Trophoblast cell (in vitro differentiated cells and primary cell): ENCODE measurements at regions not wholly inside any gene's neighbourhood (a gene's known extent, or its start where the extent isn't known, plus 50 kb on each side); places are given as distances from the start of the nearest gene placed in this dataset.

Source experiments
- DNase-seq, 2 donors: peaks; one replicate each; pipeline ENCODE4 v3.0.0-alpha.2; 2016
- H2AFZ ChIP-seq: 2 replicates; pipeline ENCODE4 v1.6.1; 2013; ENCODE audit warnings: low read length, moderate library complexity, mild to moderate bottlenecking; ENCODE audit not compliant: insufficient read depth, poor library complexity
- H2AK5ac ChIP-seq: 2 replicates; pipeline ENCODE4 v1.6.1; 2013; ENCODE audit warnings: mild to moderate bottlenecking, low read length
- H2BK120ac ChIP-seq: 2 replicates; pipeline ENCODE4 v1.6.1; 2013; ENCODE audit warnings: low read length, mild to moderate bottlenecking, moderate library complexity; ENCODE audit not compliant: insufficient read depth, poor library complexity
- H2BK12ac ChIP-seq: 2 replicates; pipeline ENCODE4 v1.6.1; 2013; ENCODE audit warnings: mild to moderate bottlenecking, low read length, moderate library complexity
- H2BK5ac ChIP-seq: 2 replicates; pipeline ENCODE4 v1.6.1; 2013; ENCODE audit warnings: low read length, low read depth, moderate library complexity, mild to moderate bottlenecking; ENCODE audit not compliant: poor library complexity
- H3K14ac ChIP-seq: 2 replicates; pipeline ENCODE4 v1.6.1; 2013; ENCODE audit warnings: mild to moderate bottlenecking, low read length
- H3K18ac ChIP-seq: 2 replicates; pipeline ENCODE4 v1.6.1; 2013; ENCODE audit warnings: mild to moderate bottlenecking, low read length
- H3K23ac ChIP-seq: 2 replicates; pipeline ENCODE4 v1.6.1; 2013; ENCODE audit warnings: low read length
- H3K27ac ChIP-seq: 2 replicates; pipeline ENCODE4 v1.5.1; 2013; ENCODE audit warnings: low read depth, mild to moderate bottlenecking, inconsistent platforms, low read length, moderate library complexity
- H3K27me3 ChIP-seq: 2 replicates; pipeline ENCODE4 v1.6.1; 2013; ENCODE audit warnings: inconsistent platforms, mild to moderate bottlenecking, low read length, moderate library complexity; ENCODE audit not compliant: insufficient read depth
- H3K36me3 ChIP-seq, 2 experiments: 1 replicate in 1 of 2; 2 replicates in 1 of 2; pipeline ENCODE4 v1.6.1; 2013; ENCODE audit warnings: low read length in 2 of 2, mild to moderate bottlenecking in 2 of 2, moderate library complexity in 1 of 2; ENCODE audit not compliant: insufficient read depth in 2 of 2, control insufficient read depth in 1 of 2
- H3K4ac ChIP-seq: 2 replicates; pipeline ENCODE4 v1.6.1; 2013; ENCODE audit warnings: low read depth, mild to moderate bottlenecking, low read length, moderate library complexity
- H3K4me1 ChIP-seq, 2 experiments: 1 replicate in 1 of 2; 2 replicates in 1 of 2; pipeline ENCODE4 v1.6.1; 2013; ENCODE audit warnings: low read length in 2 of 2, mild to moderate bottlenecking in 2 of 2, moderate library complexity in 1 of 2; ENCODE audit not compliant: insufficient read depth in 2 of 2, control insufficient read depth in 1 of 2
- H3K4me2 ChIP-seq: 2 replicates; pipeline ENCODE4 v1.6.1; 2013; ENCODE audit warnings: inconsistent platforms, mild to moderate bottlenecking, low read length, moderate library complexity
- H3K4me3 ChIP-seq: 2 replicates; pipeline ENCODE4 v1.5.1; 2013; ENCODE audit warnings: mild to moderate bottlenecking, low read depth, low read length, inconsistent platforms
- H3K79me1 ChIP-seq: one replicate; pipeline ENCODE4 v1.6.1; 2013; ENCODE audit warnings: low read length
- H3K79me2 ChIP-seq: 2 replicates; pipeline ENCODE4 v1.6.1; 2013; ENCODE audit warnings: low read length, mild to moderate bottlenecking; ENCODE audit not compliant: control insufficient read depth, insufficient read depth, poor library complexity
- H3K9ac ChIP-seq: 2 replicates; pipeline ENCODE4 v1.6.1; 2013; ENCODE audit warnings: mild to moderate bottlenecking, low read length
- H3K9me3 ChIP-seq: 2 replicates; pipeline ENCODE4 v1.6.1; 2013; ENCODE audit warnings: low read depth, mild to moderate bottlenecking, control low read depth, inconsistent platforms, low read length; ENCODE audit not compliant: insufficient read depth
- H4K12ac ChIP-seq: 2 replicates; pipeline ENCODE4 v1.6.1; 2013; ENCODE audit warnings: low read depth, mild to moderate bottlenecking, low read length, moderate library complexity
- H4K8ac ChIP-seq: 2 replicates; pipeline ENCODE4 v1.6.1; 2013; ENCODE audit warnings: low read depth, mild to moderate bottlenecking, low read length, moderate library complexity
- H4K91ac ChIP-seq: one replicate; pipeline ENCODE4 v1.6.1; 2013; ENCODE audit warnings: low read depth, mild to moderate bottlenecking, low read length, moderate library complexity
- WGBS: extraction: QIAGEN DNeasy Blood & Tissue Kit; methylation state at CpG from one replicate; pipeline ENCODE4 v1.1.7; 2013; ENCODE audit warnings: missing lambda C conversion rate; ENCODE audit not compliant: insufficient read length, insufficient coverage; ENCODE audit errors: extremely low coverage; 5-methylcytosine and 5-hydroxymethylcytosine counted together

GRCh38 chr9:22241611-22242010 is 205.0 kb upstream of the DMRTA1 start:
- Histone ChIP-seq H4K8ac (no peak overlapping the region), H2AK5ac (no peak overlapping the region), H3K14ac (no peak overlapping the region), H3K18ac (no peak overlapping the region), H3K36me3 (no peaks in the 10 kb centered on the region), H3K9ac (no peak overlapping the region), H2BK12ac (no peak overlapping the region), H2AFZ (no peak overlapping the region), H3K4me1 (peaks cover 2 to 10% of the 10 kb centered on the region in 2 experiments), H4K12ac (no peak overlapping the region), H2BK5ac (no peak overlapping the region), H3K79me1 (peaks cover 5% of the 10 kb centered on the region), H3K23ac (no peak overlapping the region), H3K4me3 (no peak overlapping the region), H3K4ac (no peak overlapping the region), H3K27me3 (no peaks in the 10 kb centered on the region), H3K4me2 (no peak overlapping the region), H3K9me3 (no peaks in the 10 kb centered on the region), H3K27ac (no peak overlapping the region), H4K91ac (no peak overlapping the region), H2BK120ac (no peak overlapping the region), H3K79me2 (no peaks in the 10 kb centered on the region)
- no peak for DNase-seq

GRCh38 chr9:22244139-22245011 is 202.2 kb upstream of the DMRTA1 start:
- WGBS: no CpG with 5 or more reads among the region's 9 CpGs

GRCh38 chr9:22255337-22255736 is 191.3 kb upstream of the DMRTA1 start:
- H4K12ac ChIP-seq: no peak overlapping the region
- WGBS: no CpG with 5 or more reads among the region's 1 CpG
- no peaks in the 10 kb centered on the region for H3K27me3 ChIP-seq
- H3K4me2 ChIP-seq: no peak overlapping the region
- H4K91ac ChIP-seq: no peak overlapping the region
- no peak overlapping the region for H2AK5ac ChIP-seq
- no peaks in the 10 kb centered on the region for H3K79me1 ChIP-seq
- H3K23ac ChIP-seq: no peak overlapping the region
- no peak overlapping the region for H3K27ac ChIP-seq
- H2BK5ac ChIP-seq: no peak overlapping the region
- no peak overlapping the region for H3K18ac ChIP-seq
- H3K9me3 ChIP-seq: peaks cover 12% of the 10 kb centered on the region
- H2BK12ac ChIP-seq: no peak overlapping the region
- DNase-seq: no peak
- H2AFZ ChIP-seq: no peak overlapping the region
- no peak overlapping the region for H3K4ac ChIP-seq
- H4K8ac ChIP-seq: no peak overlapping the region
- H3K14ac ChIP-seq: no peak overlapping the region
- H2BK120ac ChIP-seq: no peak overlapping the region
- H3K79me2 ChIP-seq: no peaks in the 10 kb centered on the region
- H3K4me1 ChIP-seq: no peaks in the 10 kb centered on the region
- no peak overlapping the region for H3K9ac ChIP-seq
- no peaks in the 10 kb centered on the region for H3K36me3 ChIP-seq
- H3K4me3 ChIP-seq: no peak overlapping the region

More at GRCh38 chr9:22244139-22245011, 202.2 kb upstream of the DMRTA1 start:
- H2AK5ac ChIP-seq: no peak overlapping the region
- no peak overlapping the region for H4K91ac ChIP-seq
- H3K4me1 ChIP-seq: peaks cover 0 to 7% of the 10 kb centered on the region in 2 experiments
- no peak overlapping the region for H3K14ac ChIP-seq
- no peak overlapping the region for H2BK5ac ChIP-seq
- no peak overlapping the region for H3K4ac ChIP-seq
- H3K4me2 ChIP-seq: no peak overlapping the region
- peak overlapping the region; percentile 69 for H3K27ac ChIP-seq
- no peak overlapping the region for H2AFZ ChIP-seq
- H3K4me3 ChIP-seq: no peak overlapping the region
- no peaks in the 10 kb centered on the region for H3K79me1 ChIP-seq
- no peaks in the 10 kb centered on the region for H3K36me3 ChIP-seq
- no peak overlapping the region for H4K8ac ChIP-seq
- H3K79me2 ChIP-seq: no peaks in the 10 kb centered on the region
- no peak overlapping the region for H3K23ac ChIP-seq
- no peak overlapping the region for H2BK120ac ChIP-seq
- H3K9ac ChIP-seq: no peak overlapping the region
- no peaks in the 10 kb centered on the region for H3K9me3 ChIP-seq
- H3K27me3 ChIP-seq: no peaks in the 10 kb centered on the region
- DNase-seq: peak; percentile 31 to 66
- no peak overlapping the region for H2BK12ac ChIP-seq
- no peak overlapping the region for H3K18ac ChIP-seq
- no peak overlapping the region for H4K12ac ChIP-seq

- Histone ChIP-seq H3K27ac (no peak overlapping the region), H3K36me3 (no peaks in the 10 kb centered on the region), H3K4me3 (no peak overlapping the region), H3K9me3 (peaks cover 10% of the 10 kb centered on the region), H2BK5ac (no peak overlapping the region), H3K4me1 (no peaks in the 10 kb centered on the region), H4K91ac (no peak overlapping the region), H3K79me1 (no peaks in the 10 kb centered on the region), H2AK5ac (no peak overlapping the region), H4K8ac (no peak overlapping the region), H3K9ac (no peak overlapping the region), H2BK12ac (no peak overlapping the region), H2BK120ac (no peak overlapping the region), H4K12ac (no peak overlapping the region), H3K18ac (no peak overlapping the region), H3K14ac (no peak overlapping the region), H3K27me3 (no peaks in the 10 kb centered on the region), H2AFZ (no peak overlapping the region), H3K4me2 (no peak overlapping the region), H3K79me2 (no peaks in the 10 kb centered on the region), H3K4ac (no peak overlapping the region), H3K23ac (no peak overlapping the region)
- DNase-seq: no peak
- WGBS: no CpG with 5 or more reads among the region's 3 CpGs
Observed at GRCh38 chr9:22256381-22256780, 190.2 kb upstream of the DMRTA1 start.
